Mucosa of gallbladder (tissue), 1 donor: ENCODE measurements at regions not wholly inside any gene's neighbourhood (a gene's known extent, or its start where the extent isn't known, plus 50 kb on each side); places are given as distances from the start of the nearest gene placed in this dataset.

ENCODE experiments used
- DNase-seq: peaks from one replicate; pipeline ENCODE4 v3.0.0-alpha.2; 2020; ENCODE audit warnings: low spot score
- donor health status: DM: no; HTN: no; CAD: no.

- no peak for DNase-seq
Observed at GRCh38 chr3:80215191-80215590, 447.4 kb upstream of the ROBO1 start.

- no peak for DNase-seq
Observed at GRCh38 chr3:80213086-80213485, 445.3 kb upstream of the ROBO1 start.

- no peak for DNase-seq
Observed at GRCh38 chr3:80192936-80193335, 425.1 kb upstream of the ROBO1 start.

GRCh38 chr3:80190051-80190450 lies 422.3 kb upstream of the ROBO1 start:
- no peak for DNase-seq

- DNase-seq = no peak
Observed at GRCh38 chr3:80187981-80188380, 420.2 kb upstream of the ROBO1 start.

GRCh38 chr3:80159990-80160506 lies 392.2 kb upstream of the ROBO1 start:
- DNase-seq = no peak

GRCh38 chr3:80158332-80158731 lies 390.5 kb upstream of the ROBO1 start:
- DNase-seq = no peak

GRCh38 chr3:80157546-80157945 lies 389.7 kb upstream of the ROBO1 start:
- DNase-seq = no peak

GRCh38 chr3:80152692-80153091 lies 384.9 kb upstream of the ROBO1 start:
- no peak for DNase-seq

GRCh38 chr3:80142714-80143113 lies 374.9 kb upstream of the ROBO1 start:
- DNase-seq = no peak

GRCh38 chr3:80141557-80141956 lies 373.8 kb upstream of the ROBO1 start:
- DNase-seq = no peak

GRCh38 chr3:80116281-80116680 lies 348.5 kb upstream of the ROBO1 start:
- no peak for DNase-seq

- DNase-seq = no peak
Observed at GRCh38 chr3:80114694-80115093, 346.9 kb upstream of the ROBO1 start.

GRCh38 chr3:80113331-80113730 lies 345.5 kb upstream of the ROBO1 start:
- DNase-seq = no peak

- no peak for DNase-seq
Observed at GRCh38 chr3:80099559-80100066, 331.8 kb upstream of the ROBO1 start.

GRCh38 chr3:80097674-80098073 lies 329.9 kb upstream of the ROBO1 start:
- DNase-seq = no peak

GRCh38 chr3:80096909-80097308 lies 329.1 kb upstream of the ROBO1 start:
- no peak for DNase-seq

- DNase-seq = no peak
Observed at GRCh38 chr3:80094589-80094988, 326.8 kb upstream of the ROBO1 start.

GRCh38 chr3:80087767-80088166 lies 320.0 kb upstream of the ROBO1 start:
- DNase-seq = no peak

GRCh38 chr3:80086426-80086825 lies 318.6 kb upstream of the ROBO1 start:
- DNase-seq = no peak

GRCh38 chr3:80079886-80080285 lies 312.1 kb upstream of the ROBO1 start:
- DNase-seq = no peak

- no peak for DNase-seq
Observed at GRCh38 chr3:80068459-80068858, 300.7 kb upstream of the ROBO1 start.

- DNase-seq = no peak
Observed at GRCh38 chr3:80063535-80063934, 295.7 kb upstream of the ROBO1 start.

GRCh38 chr3:80060664-80061063 lies 292.9 kb upstream of the ROBO1 start:
- no peak for DNase-seq
